Activated T-cell treated with anti-CD3 and anti-CD28 coated beads for 4 hours (primary cell): ENCODE measurements at regions not wholly inside any gene's neighbourhood (a gene's known extent, or its start where the extent isn't known, plus 50 kb on each side); places are given as distances from the start of the nearest gene placed in this dataset.
"Not testable (repeated sequence)": the region's sequence is repeated elsewhere in the genome, so short reads cannot be mapped to it uniquely, and the experiment has no call there.

ENCODE experiments used
- DNase-seq: peaks from one replicate; pipeline ENCODE4 v3.0.0-alpha.2; 2020

GRCh38 chr6:119764927-119765681, 415.5 kb upstream of the MAN1A1 start:
- no peak for DNase-seq

- DNase-seq = no peak
These were observed 410.5 kb upstream of the MAN1A1 start for GRCh38 chr6:119760046-119760445.

GRCh38 chr6:119758385-119758784, 408.8 kb upstream of the MAN1A1 start:
- DNase-seq = no peak

GRCh38 chr6:119757467-119757866, 407.9 kb upstream of the MAN1A1 start:
- DNase-seq = no peak

DNA sequence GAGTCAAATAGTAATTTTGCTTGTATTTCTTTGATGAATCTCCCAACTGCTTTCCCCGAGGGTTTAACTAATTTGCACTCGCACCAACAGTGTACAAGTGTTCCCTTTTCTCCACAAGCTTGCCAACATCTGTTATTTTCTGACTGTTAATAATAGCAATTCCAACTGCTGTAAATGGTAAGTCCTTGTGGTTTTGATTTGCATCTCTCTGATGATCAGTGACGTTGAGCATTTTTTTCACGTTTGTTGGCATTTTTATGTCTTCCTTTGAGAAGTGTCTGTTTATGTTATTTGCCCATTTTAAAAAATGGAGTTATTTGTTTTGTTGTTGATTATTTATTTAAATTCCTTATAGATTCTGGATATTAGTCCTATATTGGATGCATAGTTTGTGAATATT, 399.8 kb upstream of the MAN1A1 start:
- DNase-seq = no peak

- not testable (repeated sequence) for DNase-seq
These were observed 399.0 kb upstream of the MAN1A1 start for GRCh38 chr6:119748535-119748934.

DNA sequence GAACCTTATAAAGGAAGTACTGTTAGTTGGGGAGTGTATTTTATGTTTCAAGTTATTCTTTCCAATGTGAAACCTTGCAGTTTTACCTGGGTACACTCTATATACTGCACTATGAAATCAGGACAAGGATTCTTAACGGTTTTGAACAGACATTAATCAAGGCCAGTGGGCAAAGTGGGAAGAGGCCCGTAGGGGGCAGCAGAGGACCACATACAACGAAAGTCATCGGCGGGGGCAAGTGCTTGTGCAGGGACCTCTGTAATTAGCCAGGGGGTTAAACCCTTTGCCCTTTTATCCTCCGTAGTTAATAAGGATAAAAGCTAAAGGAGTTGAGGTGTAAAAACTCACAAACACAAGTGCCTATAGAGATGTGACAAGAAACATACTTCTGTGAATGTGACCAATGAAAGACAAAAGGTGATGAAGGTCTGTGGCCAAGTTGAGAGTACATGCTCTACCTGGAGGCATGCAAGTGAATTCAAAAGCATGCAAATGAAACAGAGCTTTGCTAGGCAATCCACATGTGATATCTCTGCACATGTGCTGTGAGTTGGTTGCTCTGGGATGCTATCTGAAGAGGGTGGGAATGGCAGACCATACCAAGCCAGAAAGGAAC, 392.7 kb upstream of the MAN1A1 start:
- peak; percentile 26 for DNase-seq

DNA sequence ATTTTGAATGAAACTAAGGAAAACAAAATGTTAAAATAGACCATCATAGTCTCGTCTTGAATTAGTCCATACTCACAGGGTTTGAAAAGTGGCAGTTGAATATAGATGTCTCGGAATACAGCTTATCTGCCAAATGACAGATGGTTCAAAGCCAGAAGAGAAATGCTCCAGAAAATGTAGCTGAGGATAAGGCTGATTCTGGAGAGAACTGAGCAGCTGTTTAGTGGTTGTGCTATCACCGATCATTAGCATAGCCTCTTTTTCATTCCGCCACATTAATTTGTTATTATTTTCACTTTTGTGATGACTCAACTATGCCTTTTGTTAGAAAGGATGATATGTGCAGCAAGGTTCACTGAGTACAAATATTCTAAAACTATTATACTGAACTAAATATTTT, 390.2 kb upstream of the MAN1A1 start:
- DNase-seq = no peak

DNA sequence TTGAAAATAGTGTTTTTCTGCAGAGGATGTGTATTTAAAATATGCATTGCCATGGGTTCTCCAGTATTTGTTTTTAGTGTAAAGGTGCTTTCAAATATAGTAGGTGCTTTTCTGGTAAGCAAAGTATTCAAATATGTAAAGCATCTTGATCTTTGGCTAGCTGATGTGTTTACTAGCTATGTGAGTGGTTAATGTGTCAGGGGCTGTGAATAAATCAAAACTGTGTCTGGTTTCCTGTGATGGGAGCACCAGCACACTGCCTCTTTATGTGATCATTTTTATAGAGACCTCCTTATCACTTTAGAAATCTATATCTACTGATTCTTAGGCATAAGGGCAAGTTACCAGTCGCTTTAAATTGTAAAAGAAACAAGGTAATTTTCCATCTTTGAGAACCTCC, 388.9 kb upstream of the MAN1A1 start:
- DNase-seq = no peak

- no peak for DNase-seq
These were observed 386.9 kb upstream of the MAN1A1 start for GRCh38 chr6:119736296-119737021.

DNA sequence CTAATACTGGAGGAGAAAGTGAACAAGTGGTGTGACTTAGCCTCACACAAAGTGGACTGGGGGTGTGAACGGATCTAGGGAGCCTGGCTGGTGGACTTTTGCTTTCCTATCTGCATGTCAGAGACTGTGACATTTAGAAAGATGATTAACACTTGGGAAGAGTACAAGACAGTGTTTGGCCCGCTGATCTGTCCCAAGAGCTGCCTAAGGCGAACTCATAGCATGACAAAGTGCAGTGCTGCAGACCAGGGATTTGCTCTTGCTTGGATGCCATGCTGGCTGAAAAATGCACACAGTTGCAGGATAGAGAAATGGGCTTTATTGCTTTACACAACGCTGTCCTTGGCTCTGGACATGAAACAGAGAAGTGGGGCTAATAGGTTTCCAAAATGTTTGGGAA, 386.0 kb upstream of the MAN1A1 start:
- DNase-seq = no peak

- no peak for DNase-seq
These were observed 384.7 kb upstream of the MAN1A1 start for GRCh38 chr6:119734227-119734626.

DNA sequence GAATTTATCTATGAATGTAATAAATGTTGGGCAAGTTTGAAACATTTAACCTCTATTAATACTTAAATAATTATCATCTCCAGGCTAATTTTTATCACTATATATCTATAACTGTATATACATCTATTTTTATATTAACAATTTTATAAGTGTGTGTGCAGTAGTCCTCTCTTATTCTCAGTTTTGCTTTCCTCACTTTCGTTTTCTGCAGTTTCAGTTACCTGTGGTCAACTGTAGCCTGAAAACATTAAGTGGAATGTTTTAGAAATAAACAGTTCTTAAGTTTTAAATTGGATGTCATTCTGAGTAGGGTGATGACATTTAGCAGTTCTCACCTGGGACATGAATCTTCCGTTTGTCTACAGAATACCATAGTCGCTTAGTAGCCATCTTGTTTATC, 379.4 kb upstream of the MAN1A1 start:
- no peak for DNase-seq

- no peak for DNase-seq
These were observed 378.7 kb upstream of the MAN1A1 start for GRCh38 chr6:119728220-119728750.

DNA sequence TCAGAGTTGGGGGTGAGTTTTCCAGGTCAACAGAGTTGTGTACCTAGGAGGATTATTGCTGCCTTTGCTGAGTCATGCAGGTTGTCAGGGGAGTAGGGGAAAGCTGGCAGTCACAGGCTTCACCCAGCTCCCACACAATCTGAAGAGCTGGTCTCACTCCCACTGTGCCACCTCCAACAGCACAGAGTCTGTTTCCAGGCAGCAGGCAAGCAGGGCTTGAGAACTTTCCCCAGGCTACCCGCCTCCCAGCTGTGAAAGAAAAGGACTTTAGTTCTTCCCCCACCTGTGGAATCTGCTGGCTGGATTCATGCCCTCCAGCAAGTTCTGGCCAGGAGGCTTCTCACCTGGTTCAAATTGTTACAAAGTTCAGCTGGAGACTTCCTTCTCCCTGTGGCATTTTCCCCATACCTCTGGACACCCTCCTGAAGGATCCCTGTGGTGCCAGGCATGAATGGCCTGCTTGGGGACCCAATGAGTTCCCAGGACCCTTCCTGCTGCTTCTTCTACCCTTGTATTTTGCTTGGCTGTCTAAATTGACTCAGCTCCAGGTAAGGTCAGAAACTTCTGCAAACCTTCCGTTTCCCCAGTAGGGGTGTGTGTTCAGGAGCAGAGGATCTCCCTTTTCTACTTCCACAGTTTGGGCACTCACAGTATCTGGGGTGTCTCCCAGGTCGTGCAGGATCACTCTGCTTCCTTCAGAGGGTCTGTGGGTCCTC, 378.1 kb upstream of the MAN1A1 start:
- no peak for DNase-seq

GRCh38 chr6:119726912-119727311, 377.4 kb upstream of the MAN1A1 start:
- DNase-seq = not testable (repeated sequence)

DNA sequence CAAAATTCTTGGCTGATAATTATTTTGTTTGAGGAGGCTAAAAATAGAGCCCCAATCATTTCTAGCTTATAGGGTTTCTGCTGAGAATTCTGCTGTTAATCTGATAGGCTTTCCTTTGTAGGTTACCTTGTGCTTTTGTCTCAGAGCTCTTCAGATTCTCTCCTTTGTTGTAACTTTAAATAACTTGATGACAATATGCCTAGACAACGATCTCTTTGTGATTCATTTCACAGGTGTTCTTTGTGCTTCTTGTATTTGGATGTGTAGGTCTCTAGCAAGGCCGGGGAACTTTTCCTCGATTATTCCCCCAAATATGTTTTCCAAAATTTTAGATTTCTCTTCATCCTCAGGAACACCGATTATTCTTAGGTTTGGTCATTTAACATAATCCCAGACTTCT, 376.5 kb upstream of the MAN1A1 start:
- DNase-seq = no peak

DNA sequence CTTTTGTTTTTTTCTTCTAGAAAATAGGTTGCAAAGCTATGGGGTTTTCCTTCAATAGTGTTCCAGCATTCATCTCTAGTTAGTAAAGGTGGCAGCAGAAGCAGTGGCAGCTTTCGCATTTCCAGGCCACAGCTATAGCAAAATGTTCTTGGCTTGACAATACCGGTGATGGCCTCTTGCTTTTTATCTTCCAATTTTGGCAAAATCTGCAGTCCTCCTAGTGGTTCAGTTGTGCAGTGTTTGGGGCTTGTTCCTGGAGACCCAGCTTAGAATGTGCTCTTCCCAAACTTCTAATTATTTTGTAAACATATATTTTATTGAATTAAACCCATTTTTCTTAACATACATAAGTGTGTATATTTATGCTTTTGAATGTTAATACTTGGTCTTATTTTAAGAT, 370.6 kb upstream of the MAN1A1 start:
- no peak for DNase-seq

GRCh38 chr6:119717942-119718341, 368.4 kb upstream of the MAN1A1 start:
- DNase-seq = no peak

DNA sequence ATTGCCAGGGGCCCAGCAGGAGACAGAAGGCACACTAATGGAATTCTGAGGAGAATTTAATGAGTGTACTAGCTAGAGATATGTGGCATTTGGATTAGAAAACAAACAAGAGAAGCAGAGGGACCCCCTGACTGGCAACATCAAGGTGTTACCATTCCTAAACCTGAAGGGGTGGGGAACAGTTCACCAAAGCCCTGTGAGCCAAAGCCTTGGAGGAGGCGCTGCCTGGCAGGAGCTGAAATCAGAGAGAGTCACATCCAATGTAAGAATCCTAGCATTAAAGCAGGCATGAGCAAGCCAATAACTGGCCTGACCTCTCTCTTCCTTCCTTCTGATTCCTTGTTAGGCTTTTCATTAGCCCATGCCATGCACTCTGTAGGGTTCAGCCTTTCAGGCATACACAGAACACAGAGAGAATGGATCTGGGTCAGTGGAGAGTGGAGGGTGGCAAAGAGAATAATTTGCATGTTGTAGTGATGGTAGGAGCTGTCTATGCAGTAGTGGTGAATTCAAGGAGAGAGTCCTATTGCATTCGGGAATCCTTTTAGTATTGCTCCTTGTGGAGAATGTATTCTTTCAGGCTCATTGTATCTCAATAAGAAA, 367.2 kb upstream of the MAN1A1 start:
- DNase-seq = no peak

- no peak for DNase-seq
These were observed 364.3 kb upstream of the MAN1A1 start for GRCh38 chr6:119713903-119714302.

- no peak for DNase-seq
These were observed 337.1 kb upstream of the MAN1A1 start for GRCh38 chr6:119686644-119687043.

GRCh38 chr6:119686240-119686639, 336.7 kb upstream of the MAN1A1 start:
- DNase-seq = no peak
